Liver (tissue), 8 donors: ENCODE measurements at regions not wholly inside any gene's neighbourhood (a gene's known extent, or its start where the extent isn't known, plus 50 kb on each side); places are given as distances from the start of the nearest gene placed in this dataset.

Experiments
- DNase-seq: peaks from one replicate; pipeline ENCODE4 v3.0.0-alpha.2; 2017; ENCODE audit warnings: low spot score
- H3K27ac ChIP-seq, 2 donors: one replicate each; pipeline ENCODE4 v1.7.0; 2013; ENCODE audit warnings: inconsistent platforms in 2 of 2, low read length in 2 of 2, control low read depth in 1 of 2, low read depth in 1 of 2, mild to moderate bottlenecking in 1 of 2
- H3K27me3 ChIP-seq, 4 donors: one replicate each; pipeline versions ENCODE4 v1.6.1 to v1.7.0; 2013; ENCODE audit warnings: low read length in 3 of 4, inconsistent platforms in 1 of 4, mild to moderate bottlenecking in 1 of 4, moderate library complexity in 1 of 4; ENCODE audit not compliant: control insufficient read depth in 4 of 4, insufficient read depth in 4 of 4
- H3K36me3 ChIP-seq, 4 donors: one replicate each; pipeline versions ENCODE4 v1.6.1 to v1.7.0; 2013; ENCODE audit warnings: low read length in 3 of 4, mild to moderate bottlenecking in 3 of 4, low read depth in 1 of 4, moderate library complexity in 1 of 4; ENCODE audit not compliant: control insufficient read depth in 4 of 4, insufficient read depth in 3 of 4
- H3K4me1 ChIP-seq, 4 donors: one replicate each; pipeline versions ENCODE4 v1.6.1 to v1.7.0; 2013; ENCODE audit warnings: low read length in 3 of 4, mild to moderate bottlenecking in 3 of 4, moderate library complexity in 1 of 4; ENCODE audit not compliant: control insufficient read depth in 4 of 4, insufficient read depth in 4 of 4
- H3K4me3 ChIP-seq, 3 donors: one replicate each; pipeline versions ENCODE4 v1.6.1 to v1.7.0; 2013; ENCODE audit warnings: low read length in 3 of 3, control low read depth in 1 of 3, low read depth in 1 of 3, mild to moderate bottlenecking in 1 of 3
- H3K9ac ChIP-seq, 2 donors: one replicate each; pipeline ENCODE4 v1.7.0; 2013; ENCODE audit warnings: low read length in 2 of 2, mild to moderate bottlenecking in 2 of 2, moderate library complexity in 2 of 2, control low read depth in 1 of 2, low read depth in 1 of 2
- H3K9me3 ChIP-seq, 4 donors: one replicate each; pipeline versions ENCODE4 v1.6.1 to v1.7.0; 2013; ENCODE audit warnings: low read length in 3 of 4; ENCODE audit not compliant: control insufficient read depth in 4 of 4
- EGR1 ChIP-seq, 2 donors: IDR thresholded peaks; 2 replicates each; pipeline ENCODE4 v1.6.1; 2016 to 2018; ENCODE audit warnings: antibody characterized with exemption in 2 of 2, low read depth in 2 of 2
- FOXA1 ChIP-seq: IDR thresholded peaks from 2 replicates; pipeline ENCODE4 v1.6.1; 2016; ENCODE audit warnings: antibody characterized with exemption
- FOXA2 ChIP-seq: IDR thresholded peaks from 2 replicates; pipeline ENCODE4 v1.6.1; 2016; ENCODE audit warnings: antibody characterized with exemption
- GABPA ChIP-seq, 2 donors: IDR thresholded peaks in 1 of 2; conservative IDR thresholded peaks in 1 of 2; 2 replicates each; pipeline ENCODE4 v1.6.1; 2016; ENCODE audit warnings: antibody characterized with exemption in 2 of 2, mild to moderate bottlenecking in 1 of 2, moderate library complexity in 1 of 2
- HNF4A ChIP-seq, 2 donors: conservative IDR thresholded peaks; 2 replicates each; pipeline ENCODE4 v1.6.1; 2016; ENCODE audit warnings: antibody characterized with exemption in 2 of 2, mild to moderate bottlenecking in 2 of 2
- HNF4G ChIP-seq: IDR thresholded peaks from 2 replicates; pipeline ENCODE4 v1.6.1; 2016; ENCODE audit warnings: antibody characterized with exemption
- JUND ChIP-seq, 2 donors: IDR thresholded peaks; 2 replicates each; pipeline ENCODE4 v1.6.1; 2016; ENCODE audit warnings: antibody characterized with exemption in 2 of 2
- NR2F2 ChIP-seq: IDR thresholded peaks from 2 replicates; pipeline ENCODE4 v1.6.1; 2016; ENCODE audit warnings: antibody characterized with exemption
- YY1 ChIP-seq: IDR thresholded peaks from 2 replicates; pipeline ENCODE4 v1.6.1; 2016; ENCODE audit warnings: antibody characterized with exemption, mild to moderate bottlenecking
- WGBS: extraction: QIAGEN DNeasy Blood & Tissue Kit; methylation state at CpG from one replicate; pipeline ENCODE4 v1.1.7; 2013; 5-methylcytosine and 5-hydroxymethylcytosine counted together
- TF ChIP-seq, protein P1 (sequence below): fragments of 150-350 bp; IDR thresholded peaks from 2 replicates; pipeline ENCODE4 v1.5.1; 2017; ENCODE audit warnings: improper control_type of control experiment, low read depth, low read length; ENCODE audit not compliant: missing input control
- TF ChIP-seq, protein P2 (sequence below): IDR thresholded peaks from 2 replicates; pipeline ENCODE4 v1.6.1; 2016; ENCODE audit warnings: antibody characterized with exemption
- TF ChIP-seq, protein P3 (sequence below): IDR thresholded peaks from 2 replicates; pipeline ENCODE4 v1.6.1; 2016; ENCODE audit warnings: antibody characterized with exemption
- donor health status: healthy.
- donor health status: healthy.
- donor health status: healthy.
- donor health status: healthy.
- donor health status: healthy.

DNA sequence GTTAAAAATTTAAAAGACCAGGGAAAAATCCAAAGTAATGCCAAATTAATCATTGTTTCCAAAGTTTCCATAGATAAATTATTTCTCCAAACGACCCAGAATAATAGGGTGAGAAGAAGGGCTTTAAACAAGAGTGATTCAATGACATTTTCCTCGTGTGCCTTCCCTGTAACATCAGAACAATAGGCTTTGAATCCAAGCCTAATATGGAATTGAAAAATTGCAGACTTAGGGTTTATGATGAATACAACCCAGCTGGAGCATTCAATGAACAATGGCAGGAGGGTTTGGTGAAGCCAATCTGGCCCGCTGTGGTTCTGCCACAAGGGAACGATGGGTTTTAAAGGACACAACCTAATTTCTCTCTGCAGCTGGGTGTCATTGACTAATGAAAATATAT is 94.2 kb downstream of the CBLL2 start:
- whole genome bisulfite sequencing = 51% methylated on average over 4 of the region's 4 CpGs
- TF ChIP-seq YY1 (no peak), FOXA2 (no peak), FOXA1 (no peak), JUND (IDR thresholded peaks at IDR 0.05) (no peak), GABPA (IDR thresholded peaks at IDR 0.05 in 1 of 2, conservative IDR thresholded peaks at IDR 0.05 in 1 of 2) (no peak), HNF4G (no peak), EGR1 (IDR thresholded peaks at IDR 0.05; ENCODE audit: low read depth in 2 of 2) (no peak), HNF4A (conservative IDR thresholded peaks at IDR 0.05) (no peak)
- TF ChIP-seq, protein P1, sequence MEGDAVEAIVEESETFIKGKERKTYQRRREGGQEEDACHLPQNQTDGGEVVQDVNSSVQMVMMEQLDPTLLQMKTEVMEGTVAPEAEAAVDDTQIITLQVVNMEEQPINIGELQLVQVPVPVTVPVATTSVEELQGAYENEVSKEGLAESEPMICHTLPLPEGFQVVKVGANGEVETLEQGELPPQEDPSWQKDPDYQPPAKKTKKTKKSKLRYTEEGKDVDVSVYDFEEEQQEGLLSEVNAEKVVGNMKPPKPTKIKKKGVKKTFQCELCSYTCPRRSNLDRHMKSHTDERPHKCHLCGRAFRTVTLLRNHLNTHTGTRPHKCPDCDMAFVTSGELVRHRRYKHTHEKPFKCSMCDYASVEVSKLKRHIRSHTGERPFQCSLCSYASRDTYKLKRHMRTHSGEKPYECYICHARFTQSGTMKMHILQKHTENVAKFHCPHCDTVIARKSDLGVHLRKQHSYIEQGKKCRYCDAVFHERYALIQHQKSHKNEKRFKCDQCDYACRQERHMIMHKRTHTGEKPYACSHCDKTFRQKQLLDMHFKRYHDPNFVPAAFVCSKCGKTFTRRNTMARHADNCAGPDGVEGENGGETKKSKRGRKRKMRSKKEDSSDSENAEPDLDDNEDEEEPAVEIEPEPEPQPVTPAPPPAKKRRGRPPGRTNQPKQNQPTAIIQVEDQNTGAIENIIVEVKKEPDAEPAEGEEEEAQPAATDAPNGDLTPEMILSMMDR = no peak
- TF ChIP-seq, protein P2, sequence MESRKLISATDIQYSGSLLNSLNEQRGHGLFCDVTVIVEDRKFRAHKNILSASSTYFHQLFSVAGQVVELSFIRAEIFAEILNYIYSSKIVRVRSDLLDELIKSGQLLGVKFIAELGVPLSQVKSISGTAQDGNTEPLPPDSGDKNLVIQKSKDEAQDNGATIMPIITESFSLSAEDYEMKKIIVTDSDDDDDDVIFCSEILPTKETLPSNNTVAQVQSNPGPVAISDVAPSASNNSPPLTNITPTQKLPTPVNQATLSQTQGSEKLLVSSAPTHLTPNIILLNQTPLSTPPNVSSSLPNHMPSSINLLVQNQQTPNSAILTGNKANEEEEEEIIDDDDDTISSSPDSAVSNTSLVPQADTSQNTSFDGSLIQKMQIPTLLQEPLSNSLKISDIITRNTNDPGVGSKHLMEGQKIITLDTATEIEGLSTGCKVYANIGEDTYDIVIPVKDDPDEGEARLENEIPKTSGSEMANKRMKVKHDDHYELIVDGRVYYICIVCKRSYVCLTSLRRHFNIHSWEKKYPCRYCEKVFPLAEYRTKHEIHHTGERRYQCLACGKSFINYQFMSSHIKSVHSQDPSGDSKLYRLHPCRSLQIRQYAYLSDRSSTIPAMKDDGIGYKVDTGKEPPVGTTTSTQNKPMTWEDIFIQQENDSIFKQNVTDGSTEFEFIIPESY = no peak
- TF ChIP-seq, protein P3, sequence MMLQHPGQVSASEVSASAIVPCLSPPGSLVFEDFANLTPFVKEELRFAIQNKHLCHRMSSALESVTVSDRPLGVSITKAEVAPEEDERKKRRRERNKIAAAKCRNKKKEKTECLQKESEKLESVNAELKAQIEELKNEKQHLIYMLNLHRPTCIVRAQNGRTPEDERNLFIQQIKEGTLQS = no peak
- DNase-seq = no peak
- Histone ChIP-seq H3K9ac (no peak overlapping the region), H3K4me3 (no peak overlapping the region), H3K9me3 (no peaks in the 10 kb centered on the region), H3K4me1 (no peaks in the 10 kb centered on the region), H3K36me3 (no peaks in the 10 kb centered on the region), H3K27ac (no peak overlapping the region), H3K27me3 (no peaks in the 10 kb centered on the region)

DNA sequence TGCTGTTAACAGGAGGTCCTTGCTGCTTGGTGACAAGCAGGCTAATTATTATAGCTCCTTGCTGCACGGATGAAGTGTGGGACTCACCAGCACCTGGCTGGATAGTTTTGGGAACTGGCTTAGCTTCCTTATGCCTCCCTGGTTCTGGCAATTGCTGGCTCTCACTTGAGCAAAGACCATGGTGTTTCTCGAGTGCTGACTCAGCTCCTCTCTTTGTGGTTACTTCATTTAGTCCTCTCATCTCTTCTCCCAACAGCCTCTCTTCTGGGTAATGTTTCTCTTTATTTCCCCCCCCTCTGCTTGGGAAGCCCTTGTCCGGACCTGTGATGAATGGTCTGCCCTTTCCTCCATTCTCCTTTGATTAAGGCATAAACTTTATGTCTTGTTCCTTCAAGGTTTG is 100.4 kb downstream of the CBLL2 start:
- Histone ChIP-seq H3K4me1 (no peaks in the 10 kb centered on the region), H3K27me3 (no peaks in the 10 kb centered on the region), H3K27ac (no peak overlapping the region), H3K9me3 (no peaks in the 10 kb centered on the region), H3K4me3 (no peak overlapping the region), H3K36me3 (no peaks in the 10 kb centered on the region), H3K9ac (no peak overlapping the region)
- no peak for DNase-seq
- TF ChIP-seq HNF4A (conservative IDR thresholded peaks at IDR 0.05) = no peak
- TF ChIP-seq, protein P3 = no peak
- no peak for TF ChIP-seq EGR1 (IDR thresholded peaks at IDR 0.05; ENCODE audit: low read depth in 2 of 2)
- no peak for TF ChIP-seq NR2F2
- WGBS = 63% methylated on average over 3 of the region's 3 CpGs

DNA sequence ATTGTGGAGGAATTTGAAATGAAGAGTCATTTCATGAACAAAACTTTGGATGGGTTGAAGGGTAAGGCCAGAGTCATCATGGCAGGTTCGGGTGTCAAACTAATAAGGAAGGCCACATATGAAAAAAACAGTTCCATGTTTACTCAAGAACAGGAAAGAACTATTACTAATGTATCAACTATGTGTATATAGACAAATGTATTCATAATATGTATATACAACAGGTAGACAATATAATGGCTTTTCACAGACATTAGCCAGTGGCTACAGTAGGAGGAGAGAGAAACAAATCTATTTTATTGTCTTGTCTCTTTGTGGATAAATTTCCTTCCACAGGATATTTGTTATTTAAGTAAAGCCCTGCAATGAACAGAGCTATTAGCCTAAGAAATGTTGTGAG is 101.1 kb downstream of the CBLL2 start:
- H3K4me3 ChIP-seq = no peak overlapping the region
- no peaks in the 10 kb centered on the region for H3K27me3 ChIP-seq
- 60% methylated on average over 1 of the region's 1 CpG for WGBS
- H3K9ac ChIP-seq = no peak overlapping the region
- no peak for DNase-seq
- no peaks in the 10 kb centered on the region for H3K9me3 ChIP-seq
- no peak for TF ChIP-seq JUND (IDR thresholded peaks at IDR 0.05)
- H3K4me1 ChIP-seq = no peaks in the 10 kb centered on the region
- no peaks in the 10 kb centered on the region for H3K36me3 ChIP-seq
- H3K27ac ChIP-seq = no peak overlapping the region
